ENCODE measurements at regions not wholly inside any gene's neighbourhood (a gene's known extent, or its start where the extent isn't known, plus 50 kb on each side); places are given as distances from the start of the nearest gene placed in this dataset.

GRCh38 chr3:176969066-176969465 lies 228.2 kb downstream of the TBL1XR1 start:
- no peak for DNase-seq (ENCODE audit: low spot score)

GRCh38 chr3:176968631-176969030 lies 228.7 kb downstream of the TBL1XR1 start:
- DNase-seq (ENCODE audit: low spot score): no peak

GRCh38 chr3:176967522-176967921 lies 229.8 kb downstream of the TBL1XR1 start:
- DNase-seq (ENCODE audit: low spot score): no peak

- no peak for DNase-seq (ENCODE audit: low spot score)
Measured at GRCh38 chr3:176964661-176965060, 232.6 kb downstream of the TBL1XR1 start.

GRCh38 chr3:176961916-176962315 lies 235.4 kb downstream of the TBL1XR1 start:
- DNase-seq (ENCODE audit: low spot score): peak; percentile 12

GRCh38 chr3:176959867-176960266 lies 237.4 kb downstream of the TBL1XR1 start:
- DNase-seq (ENCODE audit: low spot score): no peak

- DNase-seq (ENCODE audit: low spot score): no peak
Measured at GRCh38 chr3:176958560-176958959, 238.7 kb downstream of the TBL1XR1 start.

GRCh38 chr3:176954517-176954916 lies 242.8 kb downstream of the TBL1XR1 start:
- DNase-seq (ENCODE audit: low spot score): no peak

GRCh38 chr3:176953106-176954060 lies 243.9 kb downstream of the TBL1XR1 start:
- DNase-seq (ENCODE audit: low spot score): peak; percentile 41

- peak; percentile 23 for DNase-seq (ENCODE audit: low spot score)
Measured at GRCh38 chr3:176951586-176952292, 245.5 kb downstream of the TBL1XR1 start.

- no peak for DNase-seq (ENCODE audit: low spot score)
Measured at GRCh38 chr3:176951144-176951543, 246.1 kb downstream of the TBL1XR1 start.

- no peak for DNase-seq (ENCODE audit: low spot score)
Measured at GRCh38 chr3:176950743-176951142, 246.5 kb downstream of the TBL1XR1 start.

GRCh38 chr3:176948151-176948550 lies 249.1 kb downstream of the TBL1XR1 start:
- DNase-seq (ENCODE audit: low spot score): no peak

- DNase-seq (ENCODE audit: low spot score): no peak
Measured at GRCh38 chr3:176946202-176946601, 251.1 kb downstream of the TBL1XR1 start.

GRCh38 chr3:176942305-176942704 lies 255.0 kb downstream of the TBL1XR1 start:
- DNase-seq (ENCODE audit: low spot score): no peak

- no peak for DNase-seq (ENCODE audit: low spot score)
Measured at GRCh38 chr3:176941689-176942088, 255.6 kb downstream of the TBL1XR1 start.

GRCh38 chr3:176939022-176939817 lies 258.1 kb downstream of the TBL1XR1 start:
- DNase-seq (ENCODE audit: low spot score): peak; percentile 51

- DNase-seq (ENCODE audit: low spot score): no peak
Measured at GRCh38 chr3:176937994-176938393, 259.3 kb downstream of the TBL1XR1 start.

- no peak for DNase-seq (ENCODE audit: low spot score)
Measured at GRCh38 chr3:176937541-176937940, 259.7 kb downstream of the TBL1XR1 start.

GRCh38 chr3:176935194-176935888 lies 261.9 kb downstream of the TBL1XR1 start:
- DNase-seq (ENCODE audit: low spot score): no peak

GRCh38 chr3:176934698-176935097 lies 262.6 kb downstream of the TBL1XR1 start:
- no peak for DNase-seq (ENCODE audit: low spot score)

- no peak for DNase-seq (ENCODE audit: low spot score)
Measured at GRCh38 chr3:176933704-176934103, 263.6 kb downstream of the TBL1XR1 start.
